Thoracic aorta (tissue), 2 donors: ENCODE measurements at regions not wholly inside any gene's neighbourhood (a gene's known extent, or its start where the extent isn't known, plus 50 kb on each side); places are given as distances from the start of the nearest gene placed in this dataset.

Source experiments
- ATAC-seq: fragments of 150-250 bp; one replicate; pipeline ENCODE4 v1.8.0; 2017; ENCODE audit warnings: low read depth; ENCODE audit not compliant: insufficient number of reproducible peaks, low FRiP score
- DNase-seq: peaks from one replicate; pipeline ENCODE4 v3.0.0-alpha.2; 2020; ENCODE audit warnings: low spot score
- H3K27ac ChIP-seq, 2 donors: fragments of 200-600 bp; sonication (generic); 1 replicate in 1 of 2; 2 replicates in 1 of 2; pipeline ENCODE4 v1.5.1; 2016; ENCODE audit warnings: mild to moderate bottlenecking in 2 of 2, moderate library complexity in 2 of 2
- H3K27me3 ChIP-seq: fragments of 200-600 bp; sonication (generic); replicated peaks from 2 replicates; pipeline ENCODE4 v1.6.0; 2016; ENCODE audit warnings: mild to moderate bottlenecking; ENCODE audit not compliant: insufficient read depth
- H3K36me3 ChIP-seq: fragments of 200-600 bp; sonication (generic); one replicate; pipeline ENCODE4 v1.5.1; 2016
- H3K4me1 ChIP-seq, 2 donors: fragments of 200-600 bp; sonication (generic); 1 replicate in 1 of 2; 2 replicates in 1 of 2; pipeline versions ENCODE4 v1.5.1 to v1.6.0; 2016; ENCODE audit warnings: low read depth in 2 of 2, mild to moderate bottlenecking in 1 of 2; ENCODE audit not compliant: control insufficient read depth in 1 of 2
- H3K4me3 ChIP-seq: fragments of 200-600 bp; sonication (generic); 2 replicates; pipeline ENCODE4 v1.5.1; 2016; ENCODE audit warnings: mild to moderate bottlenecking
- H3K9me3 ChIP-seq: fragments of 200-600 bp; sonication (generic); 2 replicates; pipeline ENCODE4 v1.5.1; 2016
- TF ChIP-seq, protein P1 (sequence below): fragments of 200-600 bp; sonication (generic); IDR thresholded peaks from one replicate; pipeline ENCODE4 v1.5.1; 2019; ENCODE audit warnings: antibody characterized with exemption

DNA sequence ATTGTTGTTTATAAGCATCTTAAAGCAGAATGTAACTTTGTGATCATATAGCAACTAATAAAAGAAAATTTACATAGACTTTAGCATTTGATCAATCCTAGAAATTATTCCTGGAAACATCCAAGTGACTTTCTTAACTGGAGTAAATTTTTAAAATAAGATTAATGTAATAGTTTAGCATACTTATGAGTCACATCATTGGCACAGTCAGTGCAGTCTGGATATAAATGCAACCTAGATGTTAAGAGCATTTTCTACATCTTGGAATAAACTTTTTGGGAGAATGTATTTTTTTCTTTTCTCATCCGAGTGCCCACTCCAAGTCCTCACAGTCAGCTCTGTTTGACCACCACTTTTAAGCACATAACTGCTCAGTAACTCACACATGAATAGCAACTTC lies 324.6 kb upstream of the PLSCR5 start:
- no peak overlapping the region for H3K4me3 ChIP-seq
- ATAC-seq (no peak), DNase-seq (no peak)
- H3K27me3 ChIP-seq: no peaks in the 10 kb centered on the region
- H3K4me1 ChIP-seq: no peaks in the 10 kb centered on the region
- no peaks in the 10 kb centered on the region for H3K9me3 ChIP-seq
- no peaks in the 10 kb centered on the region for H3K36me3 ChIP-seq
- H3K27ac ChIP-seq: no peak overlapping the region
- TF ChIP-seq, protein P1, sequence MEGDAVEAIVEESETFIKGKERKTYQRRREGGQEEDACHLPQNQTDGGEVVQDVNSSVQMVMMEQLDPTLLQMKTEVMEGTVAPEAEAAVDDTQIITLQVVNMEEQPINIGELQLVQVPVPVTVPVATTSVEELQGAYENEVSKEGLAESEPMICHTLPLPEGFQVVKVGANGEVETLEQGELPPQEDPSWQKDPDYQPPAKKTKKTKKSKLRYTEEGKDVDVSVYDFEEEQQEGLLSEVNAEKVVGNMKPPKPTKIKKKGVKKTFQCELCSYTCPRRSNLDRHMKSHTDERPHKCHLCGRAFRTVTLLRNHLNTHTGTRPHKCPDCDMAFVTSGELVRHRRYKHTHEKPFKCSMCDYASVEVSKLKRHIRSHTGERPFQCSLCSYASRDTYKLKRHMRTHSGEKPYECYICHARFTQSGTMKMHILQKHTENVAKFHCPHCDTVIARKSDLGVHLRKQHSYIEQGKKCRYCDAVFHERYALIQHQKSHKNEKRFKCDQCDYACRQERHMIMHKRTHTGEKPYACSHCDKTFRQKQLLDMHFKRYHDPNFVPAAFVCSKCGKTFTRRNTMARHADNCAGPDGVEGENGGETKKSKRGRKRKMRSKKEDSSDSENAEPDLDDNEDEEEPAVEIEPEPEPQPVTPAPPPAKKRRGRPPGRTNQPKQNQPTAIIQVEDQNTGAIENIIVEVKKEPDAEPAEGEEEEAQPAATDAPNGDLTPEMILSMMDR: no peak

DNA sequence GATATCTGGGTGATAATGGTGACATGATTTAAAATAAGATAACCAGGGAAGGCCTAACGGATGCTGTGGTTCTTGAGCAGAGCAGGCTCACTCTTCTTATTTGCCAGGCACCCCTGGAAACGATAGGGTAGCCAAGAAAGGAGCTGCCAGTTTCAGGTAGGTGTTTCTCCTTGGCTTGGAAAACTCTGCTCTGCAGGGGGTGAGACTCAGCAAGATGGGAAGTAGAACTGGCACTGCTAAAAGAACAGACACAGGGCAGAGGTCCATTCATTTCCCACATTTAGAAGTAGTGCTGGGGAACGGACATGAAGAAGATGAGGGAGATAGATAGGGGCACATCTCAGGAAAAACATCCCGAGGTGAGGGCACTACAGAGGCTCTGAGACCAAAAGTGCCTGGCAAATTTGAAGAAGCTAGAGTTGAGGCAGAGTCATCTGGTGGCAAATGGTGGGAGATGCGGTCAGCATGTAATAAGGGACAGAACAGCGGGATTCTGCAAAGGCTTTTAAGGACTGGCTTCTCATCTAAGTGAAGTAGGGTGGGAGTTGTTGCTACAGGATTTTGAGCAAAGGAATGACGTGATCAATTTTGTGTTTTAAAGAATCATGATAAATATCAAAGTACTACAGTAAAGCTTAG lies 323.4 kb upstream of the PLSCR5 start:
- H3K4me3 ChIP-seq: no peak overlapping the region
- no peaks in the 10 kb centered on the region for H3K27me3 ChIP-seq
- DNase-seq: no peak
- H3K9me3 ChIP-seq: no peaks in the 10 kb centered on the region
- ATAC-seq: no peak
- H3K27ac ChIP-seq: no peak overlapping the region
- no peaks in the 10 kb centered on the region for H3K4me1 ChIP-seq
- TF ChIP-seq, protein P1: no peak
- no peaks in the 10 kb centered on the region for H3K36me3 ChIP-seq

DNA sequence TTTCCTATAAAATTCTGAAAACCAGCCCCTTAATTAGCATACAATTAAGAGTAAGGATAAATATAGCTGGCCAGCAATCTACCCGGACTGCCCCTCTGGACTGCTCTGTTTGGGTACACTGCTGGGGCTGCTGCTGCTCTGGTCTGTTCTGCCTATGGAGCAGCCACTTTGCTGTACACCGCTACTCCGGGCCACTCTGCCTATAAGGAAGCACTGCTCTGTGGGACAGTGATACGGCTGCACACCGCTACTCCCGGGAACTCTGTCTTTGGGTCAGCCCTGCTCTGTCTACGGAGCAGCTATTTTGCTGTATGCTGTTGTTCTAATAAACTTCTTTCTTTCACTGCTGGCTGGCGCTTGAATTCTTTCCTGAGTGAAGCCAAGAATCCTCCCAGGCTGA lies 316.5 kb upstream of the PLSCR5 start:
- Histone ChIP-seq H3K27ac (no peak overlapping the region), H3K4me1 (no peaks in the 10 kb centered on the region), H3K9me3 (no peaks in the 10 kb centered on the region), H3K27me3 (no peaks in the 10 kb centered on the region), H3K36me3 (no peaks in the 10 kb centered on the region), H3K4me3 (no peak overlapping the region)
- ATAC-seq (no peak), DNase-seq (no peak)
- TF ChIP-seq, protein P1: no peak

DNA sequence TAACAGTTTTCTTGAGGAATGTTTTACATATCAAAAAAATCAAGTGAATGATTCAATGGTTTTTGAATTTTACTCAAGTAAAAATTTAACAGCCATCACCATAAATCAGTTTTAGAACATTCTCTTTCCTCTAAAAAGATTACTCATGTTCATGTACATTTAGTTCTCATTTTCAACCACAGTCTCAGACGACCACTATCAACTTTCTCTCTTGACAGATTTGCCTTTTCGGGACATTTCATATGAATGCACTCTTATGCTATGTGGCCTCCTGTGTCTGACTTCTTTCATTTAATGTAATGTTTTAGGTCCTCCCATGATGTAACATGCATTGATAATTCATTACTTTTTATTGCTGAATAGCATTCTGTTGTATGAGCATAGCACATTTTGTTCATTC lies 309.3 kb upstream of the PLSCR5 start:
- DNase-seq (no peak), ATAC-seq (no peak)
- Histone ChIP-seq H3K27ac (no peak overlapping the region), H3K9me3 (no peaks in the 10 kb centered on the region), H3K4me1 (no peaks in the 10 kb centered on the region), H3K27me3 (no peaks in the 10 kb centered on the region), H3K4me3 (no peak overlapping the region), H3K36me3 (no peaks in the 10 kb centered on the region)
- TF ChIP-seq, protein P1: no peak

DNA sequence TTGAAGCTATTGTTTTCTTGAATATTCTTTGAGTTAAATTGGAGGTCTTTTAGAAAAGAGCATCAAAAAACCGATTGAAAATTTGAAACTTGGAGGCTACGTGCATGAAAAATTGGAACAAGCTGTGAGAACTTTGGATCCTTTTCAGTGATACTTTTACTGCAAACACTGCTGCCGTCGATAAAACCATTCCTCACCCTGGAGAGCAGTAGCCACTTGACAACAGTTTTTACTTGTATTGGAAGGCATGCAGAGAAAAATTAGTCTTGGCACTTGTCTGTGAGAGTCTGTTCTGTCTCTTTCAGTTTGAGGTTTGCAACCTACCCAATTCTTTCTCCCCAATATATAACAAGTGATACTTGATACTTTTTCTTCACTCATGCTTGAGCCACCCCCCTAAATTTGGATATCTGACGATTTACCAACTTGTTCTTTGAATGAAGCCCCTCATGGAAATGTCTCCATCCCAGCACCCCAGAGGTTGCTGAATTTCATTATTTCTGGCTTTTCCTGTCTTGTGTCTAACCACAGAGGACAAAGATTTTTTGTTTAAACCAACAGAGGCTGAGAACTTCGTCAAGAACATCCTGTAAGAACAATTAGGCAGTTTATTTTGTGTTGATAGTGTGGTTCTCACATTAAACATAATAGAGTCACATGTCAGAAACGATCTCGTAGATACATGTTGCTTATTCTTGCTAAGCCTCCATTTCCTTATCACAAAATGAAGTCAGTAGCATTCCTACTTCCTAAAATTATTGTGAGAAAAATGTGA lies 307.3 kb upstream of the PLSCR5 start:
- no peaks in the 10 kb centered on the region for H3K4me1 ChIP-seq
- H3K27ac ChIP-seq: no peak overlapping the region
- H3K27me3 ChIP-seq: no peaks in the 10 kb centered on the region
- TF ChIP-seq, protein P1: no peak
- H3K9me3 ChIP-seq: no peaks in the 10 kb centered on the region
- no peaks in the 10 kb centered on the region for H3K36me3 ChIP-seq
- ATAC-seq (no peak), DNase-seq (no peak)
- H3K4me3 ChIP-seq: no peak overlapping the region
